NCI-H2029 (cell line): ENCODE measurements at regions not wholly inside any gene's neighbourhood (a gene's known extent, or its start where the extent isn't known, plus 50 kb on each side); places are given as distances from the start of the nearest gene placed in this dataset.
"Not testable (repeated sequence)": the region's sequence is repeated elsewhere in the genome, so short reads cannot be mapped to it uniquely, and the experiment has no call there.

Experiments
- DNase-seq: peaks from one replicate; lab custom pipeline; 2025; lab: John Stamatoyannopoulos, UW

GRCh38 chr9:38126730-38127129 is 57.7 kb upstream of the SHB start:
- peak; percentile 90 for DNase-seq

GRCh38 chr9:38125889-38126288 is 56.9 kb upstream of the SHB start:
- no peak for DNase-seq

GRCh38 chr9:38123359-38123758 is 54.3 kb upstream of the SHB start:
- DNase-seq: not testable (repeated sequence)

GRCh38 chr9:38120961-38121360 is 51.9 kb upstream of the SHB start:
- DNase-seq: no peak

- peak; percentile 75 for DNase-seq
Measured at GRCh38 chr9:38119560-38120236, 50.7 kb upstream of the SHB start.

DNA sequence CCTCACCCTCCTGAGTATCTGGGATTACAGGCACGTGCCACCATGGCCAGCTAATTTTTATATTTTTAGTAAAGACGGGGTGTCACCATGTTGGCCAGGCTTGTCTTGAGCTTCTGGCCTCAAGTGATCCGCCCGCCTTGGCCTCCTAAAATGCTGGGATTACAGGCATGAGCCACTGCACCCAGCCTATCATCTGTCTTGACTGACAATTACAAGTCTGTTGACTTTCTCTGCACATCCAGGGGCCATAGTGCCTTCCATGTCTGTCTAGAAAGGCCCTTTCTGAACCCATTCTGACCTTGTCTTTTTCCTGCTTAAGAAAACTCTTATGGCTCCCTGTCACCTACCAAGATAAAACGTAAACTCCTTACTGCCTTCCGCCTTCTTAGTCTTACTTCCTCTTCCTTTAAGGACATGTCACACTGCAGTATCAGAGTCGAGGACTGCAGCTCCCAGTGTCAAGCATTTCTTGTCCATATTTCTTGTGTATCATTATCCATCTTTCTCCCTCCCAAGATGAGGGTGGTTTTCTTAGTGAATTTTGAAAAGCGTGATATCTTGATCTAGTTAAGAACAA is 49.9 kb upstream of the SHB start:
- DNase-seq: no peak
